ENCODE measurements at regions not wholly inside any gene's neighbourhood (a gene's known extent, or its start where the extent isn't known, plus 50 kb on each side); places are given as distances from the start of the nearest gene placed in this dataset.

- TF ChIP-seq POLR2AphosphoS5 (IDR thresholded peaks at IDR 0.05): no peak
- no peak for TF ChIP-seq POLR2A (IDR thresholded peaks at IDR 0.05)
These were observed 424.7 kb upstream of the MAF start for GRCh38 chr16:80025236-80025635.
